ENCODE measurements at regions not wholly inside any gene's neighbourhood (a gene's known extent, or its start where the extent isn't known, plus 50 kb on each side); places are given as distances from the start of the nearest gene placed in this dataset.
A peak's percentile ranks its signal among the peaks of the same experiment; 100 is the strongest.

- no peak overlapping the region for H3K4me2 ChIP-seq (ENCODE audit: unreplicated experiment)
- H3K79me2 ChIP-seq (ENCODE audit: insufficient read depth), result no peaks in the 10 kb centered on the region
- in situ Hi-C loops (cut with MboI), result no loop called here
- no peak for TF ChIP-seq EZH2phosphoT487 (IDR thresholded peaks at IDR 0.05; ENCODE audit: insufficient read depth, low read depth)
- TF ChIP-seq EZH2 (IDR thresholded peaks at IDR 0.05; ENCODE audit: insufficient read depth, poor library complexity, severe bottlenecking), result no peak
- H3K27ac ChIP-seq, result no peak overlapping the region
- no peaks in the 10 kb centered on the region for H3K4me1 ChIP-seq (ENCODE audit: insufficient read depth)
- no peak overlapping the region for H3K9ac ChIP-seq
- H3K9me3 ChIP-seq (ENCODE audit: low read depth), result no peaks in the 10 kb centered on the region
- H2AFZ ChIP-seq, result no peak overlapping the region
- no peak overlapping the region for H3K4me3 ChIP-seq
- no peaks in the 10 kb centered on the region for H4K20me1 ChIP-seq (ENCODE audit: insufficient read depth)
- no peaks in the 10 kb centered on the region for H3K27me3 ChIP-seq (replicated peaks; ENCODE audit: insufficient read depth)
- H3K9me2 ChIP-seq (ENCODE audit: insufficient read depth), result no peaks in the 10 kb centered on the region
- H3F3A ChIP-seq (ENCODE audit: insufficient read depth), result no peaks in the 10 kb centered on the region
- H3K36me3 ChIP-seq (ENCODE audit: low read depth), result no peaks in the 10 kb centered on the region
- peak; percentile 12 for DNase-seq
- 22 to 29% methylated on average over 4 of the region's 4 CpGs for WGBS, 2 experiments (ENCODE audit: low coverage in 1 of 2, low lambda C conversion rate in 2 of 2, missing lambda C conversion rate in 2 of 2)
Measured at GRCh38 chr6:6461138-6461537, 127.4 kb upstream of the LY86 start.

- in situ Hi-C loops (cut with MboI), result no loop called here
- no peak for DNase-seq
Measured at GRCh38 chr6:6466967-6467761, 121.4 kb upstream of the LY86 start.

GRCh38 chr6:6469074-6469473 lies 119.4 kb upstream of the LY86 start:
- no peaks in the 10 kb centered on the region for H3F3A ChIP-seq (ENCODE audit: insufficient read depth)
- no peak overlapping the region for H3K4me3 ChIP-seq
- H4K20me1 ChIP-seq (ENCODE audit: insufficient read depth), result no peaks in the 10 kb centered on the region
- H3K27ac ChIP-seq, result no peak overlapping the region
- peak; percentile 32 for DNase-seq
- no peak overlapping the region for H2AFZ ChIP-seq
- H3K4me1 ChIP-seq (ENCODE audit: insufficient read depth), result no peaks in the 10 kb centered on the region
- H3K36me3 ChIP-seq (ENCODE audit: low read depth), result no peaks in the 10 kb centered on the region
- WGBS, 2 experiments (ENCODE audit: low coverage in 1 of 2, low lambda C conversion rate in 2 of 2, missing lambda C conversion rate in 2 of 2), result 9 to 12% methylated on average over 8 of the region's 8 CpGs
- H3K4me2 ChIP-seq (ENCODE audit: unreplicated experiment), result no peak overlapping the region
- no peaks in the 10 kb centered on the region for H3K27me3 ChIP-seq (replicated peaks; ENCODE audit: insufficient read depth)
- no peak overlapping the region for H3K9ac ChIP-seq
- TF ChIP-seq EZH2phosphoT487 (IDR thresholded peaks at IDR 0.05; ENCODE audit: insufficient read depth, low read depth) (no peak), EZH2 (IDR thresholded peaks at IDR 0.05; ENCODE audit: insufficient read depth, poor library complexity, severe bottlenecking) (no peak)
- H3K9me3 ChIP-seq (ENCODE audit: low read depth), result no peaks in the 10 kb centered on the region
- H3K9me2 ChIP-seq (ENCODE audit: insufficient read depth), result no peaks in the 10 kb centered on the region
- in situ Hi-C loops (cut with MboI), result no loop called here
- H3K79me2 ChIP-seq (ENCODE audit: insufficient read depth), result no peaks in the 10 kb centered on the region

More at GRCh38 chr6:6466967-6467761, 121.4 kb upstream of the LY86 start:
- Histone ChIP-seq H3K9me3 (ENCODE audit: low read depth) (no peaks in the 10 kb centered on the region), H2AFZ (no peak overlapping the region), H3K9me2 (ENCODE audit: insufficient read depth) (no peaks in the 10 kb centered on the region), H3K4me2 (ENCODE audit: unreplicated experiment) (no peak overlapping the region), H3K27me3 (replicated peaks; ENCODE audit: insufficient read depth) (no peaks in the 10 kb centered on the region), H3F3A (ENCODE audit: insufficient read depth) (no peaks in the 10 kb centered on the region), H3K4me1 (ENCODE audit: insufficient read depth) (no peaks in the 10 kb centered on the region), H3K9ac (no peak overlapping the region), H3K4me3 (no peak overlapping the region), H4K20me1 (ENCODE audit: insufficient read depth) (no peaks in the 10 kb centered on the region), H3K79me2 (ENCODE audit: insufficient read depth) (no peaks in the 10 kb centered on the region), H3K27ac (no peak overlapping the region), H3K36me3 (ENCODE audit: low read depth) (no peaks in the 10 kb centered on the region)
- WGBS, 2 experiments (ENCODE audit: low coverage in 1 of 2, low lambda C conversion rate in 2 of 2, missing lambda C conversion rate in 2 of 2), result 66 to 69% methylated on average over 12 of the region's 12 CpGs
- TF ChIP-seq EZH2phosphoT487 (IDR thresholded peaks at IDR 0.05; ENCODE audit: insufficient read depth, low read depth) (no peak), EZH2 (IDR thresholded peaks at IDR 0.05; ENCODE audit: insufficient read depth, poor library complexity, severe bottlenecking) (no peak)

GRCh38 chr6:6470123-6470522 lies 118.4 kb upstream of the LY86 start:
- TF ChIP-seq EZH2 (IDR thresholded peaks at IDR 0.05; ENCODE audit: insufficient read depth, poor library complexity, severe bottlenecking) (no peak), EZH2phosphoT487 (IDR thresholded peaks at IDR 0.05; ENCODE audit: insufficient read depth, low read depth) (no peak)
- Histone ChIP-seq H3K9ac (no peak overlapping the region), H3K27me3 (replicated peaks; ENCODE audit: insufficient read depth) (no peaks in the 10 kb centered on the region), H3K27ac (no peak overlapping the region), H3K79me2 (ENCODE audit: insufficient read depth) (no peaks in the 10 kb centered on the region), H3F3A (ENCODE audit: insufficient read depth) (no peaks in the 10 kb centered on the region), H4K20me1 (ENCODE audit: insufficient read depth) (no peaks in the 10 kb centered on the region), H3K4me1 (ENCODE audit: insufficient read depth) (no peaks in the 10 kb centered on the region), H3K4me2 (ENCODE audit: unreplicated experiment) (no peak overlapping the region), H3K9me2 (ENCODE audit: insufficient read depth) (no peaks in the 10 kb centered on the region), H2AFZ (no peak overlapping the region), H3K36me3 (ENCODE audit: low read depth) (no peaks in the 10 kb centered on the region), H3K9me3 (ENCODE audit: low read depth) (no peaks in the 10 kb centered on the region), H3K4me3 (no peak overlapping the region)
- no peak for DNase-seq
- in situ Hi-C loops (cut with MboI), result no loop called here
- WGBS, 2 experiments (ENCODE audit: low coverage in 1 of 2, low lambda C conversion rate in 2 of 2, missing lambda C conversion rate in 2 of 2), result 34 to 48% methylated on average over 2 of the region's 2 CpGs
